Activated CD4-positive, alpha-beta T cell treated with anti-CD3 and anti-CD28 coated beads for 36 hours (primary cell): ENCODE measurements at regions not wholly inside any gene's neighbourhood (a gene's known extent, or its start where the extent isn't known, plus 50 kb on each side); places are given as distances from the start of the nearest gene placed in this dataset.
"Not testable (repeated sequence)": the region's sequence is repeated elsewhere in the genome, so short reads cannot be mapped to it uniquely, and the experiment has no call there.

Experiments used
- ATAC-seq: fragments of 200-7000 bp; cut with Tn5 transposase; one replicate; pipeline ENCODE4 v1.10.0; 2021; ENCODE audit warnings: mild to moderate bottlenecking, moderate library complexity
- CTCF ChIA-PET: fragments of 350-600 bp; sonication (Branson Sonifier 250); formaldehyde crosslinking; loops from one replicate; lab custom pipeline; 2021; ENCODE audit warnings: antibody characterized with exemption; lab: Charles Lee
- POLR2A ChIA-PET: fragments of 350-600 bp; sonication (Branson Sonifier 250); formaldehyde crosslinking; loops from one replicate; lab custom pipeline; 2021; ENCODE audit warnings: antibody characterized with exemption, inconsistent platforms; lab: Charles Lee
- DNase-seq: peaks from one replicate; pipeline ENCODE4 v3.0.0-alpha.2; 2020
- H3K27ac Mint-ChIP-seq: one replicate; pipeline ENCODE4 v1.8.0; 2021; ENCODE audit warnings: mixed read lengths
- H3K27me3 Mint-ChIP-seq: one replicate; pipeline ENCODE4 v1.8.0; 2021; ENCODE audit warnings: mixed read lengths
- H3K36me3 Mint-ChIP-seq: one replicate; pipeline ENCODE4 v1.8.0; 2021; ENCODE audit warnings: low read depth, mixed read lengths
- H3K4me1 Mint-ChIP-seq: one replicate; pipeline ENCODE4 v1.8.0; 2021; ENCODE audit warnings: mixed read lengths
- H3K4me3 Mint-ChIP-seq: one replicate; pipeline ENCODE4 v1.8.0; 2021; ENCODE audit warnings: mild to moderate bottlenecking, moderate library complexity, mixed read lengths
- H3K9me3 Mint-ChIP-seq: one replicate; pipeline ENCODE4 v1.8.0; 2021; ENCODE audit warnings: low read depth, mixed read lengths
- intact Hi-C, 2 experiments: fragments of 100-400 bp; cut with DNase I in 1 of 2; cut with micrococcal nuclease in 1 of 2; formaldehyde crosslinking; loops; one replicate each; pipeline versions ENCODE4 v1.14.2 to v1.15.1; 2022 to 2024; cut with DNase I, micrococcal nuclease

- CTCF ChIA-PET: interaction anchor here (0.5 to 1.9 kb wide), 9 partner anchors 10 to 438 kb away, joined by 3 to 5 read pairs (median 3); no protein-coding TSS in a partner anchor
- Mint-ChIP-seq H3K9me3 (no peaks in the 10 kb centered on the region), H3K4me1 (peaks cover 4% of the 10 kb centered on the region), H3K27ac (no peak overlapping the region), H3K27me3 (peaks cover 14% of the 10 kb centered on the region), H3K36me3 (no peaks in the 10 kb centered on the region), H3K4me3 (no peak overlapping the region)
- ATAC-seq (peak; percentile 84), DNase-seq (peak; percentile 75)
- intact Hi-C loops: loop anchor here (1.0 to 5.0 kb wide), 3 partner anchors 97 to 322 kb away; no protein-coding TSS in a partner anchor
- POLR2A ChIA-PET: interaction anchor here (0.6 kb wide), 1 partner anchor 447 kb away, joined by 4 read pairs; no protein-coding TSS in a partner anchor
These were observed 369.7 kb downstream of the RRAGC start for GRCh38 chr1:38489844-38490270.

GRCh38 chr1:38488162-38488898 is 371.2 kb downstream of the RRAGC start:
- Mint-ChIP-seq H3K27ac (no peak overlapping the region), H3K36me3 (no peaks in the 10 kb centered on the region), H3K27me3 (peaks cover 18% of the 10 kb centered on the region), H3K4me3 (no peak overlapping the region), H3K9me3 (no peaks in the 10 kb centered on the region), H3K4me1 (peaks cover 4% of the 10 kb centered on the region)
- intact Hi-C loops: no loop called here
- ChIA-PET POLR2A (no interaction called here), CTCF (interaction anchor here (1.3 kb wide), 1 partner anchor 11 kb away, joined by 3 read pairs; no protein-coding TSS in a partner anchor)
- DNase-seq (no peak), ATAC-seq (no peak)

DNA sequence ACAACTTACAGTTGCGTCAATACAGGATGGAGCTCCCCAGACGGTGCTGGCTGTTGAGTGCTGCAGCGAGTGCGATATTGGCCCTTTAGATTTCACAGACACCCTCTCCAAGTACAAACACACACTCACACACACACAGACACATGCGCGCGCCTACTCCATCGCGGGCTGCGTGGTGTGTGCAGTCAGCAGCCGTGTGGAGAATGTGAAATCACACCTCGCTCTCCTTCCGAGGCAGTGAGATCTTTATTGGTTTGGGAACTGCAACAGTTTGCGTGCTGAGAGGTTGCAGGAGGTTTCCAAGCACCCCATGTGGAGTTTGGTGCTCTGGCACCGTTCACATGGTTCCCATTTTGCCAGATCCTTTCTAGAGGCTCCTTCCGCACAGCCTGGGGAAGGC is 372.2 kb downstream of the RRAGC start:
- ChIA-PET POLR2A (no interaction called here), CTCF (no interaction called here)
- intact Hi-C loops: no loop called here
- Mint-ChIP-seq H3K27ac (no peak overlapping the region), H3K9me3 (no peaks in the 10 kb centered on the region), H3K4me3 (no peak overlapping the region), H3K27me3 (peaks cover 17% of the 10 kb centered on the region), H3K4me1 (peaks cover 4% of the 10 kb centered on the region), H3K36me3 (no peaks in the 10 kb centered on the region)
- DNase-seq (no peak), ATAC-seq (no peak)

GRCh38 chr1:38486085-38486484 is 373.5 kb downstream of the RRAGC start:
- DNase-seq: no peak
- Mint-ChIP-seq H3K4me1 (peaks cover 4% of the 10 kb centered on the region), H3K27me3 (peaks cover 20% of the 10 kb centered on the region), H3K4me3 (no peak overlapping the region), H3K36me3 (no peaks in the 10 kb centered on the region), H3K9me3 (no peaks in the 10 kb centered on the region), H3K27ac (no peak overlapping the region)
- intact Hi-C loops: no loop called here
- POLR2A ChIA-PET: no interaction called here
- CTCF ChIA-PET: no interaction called here
- ATAC-seq: no peak

GRCh38 chr1:38481871-38482826 is 377.4 kb downstream of the RRAGC start:
- Mint-ChIP-seq H3K4me3 (no peak overlapping the region), H3K4me1 (no peaks in the 10 kb centered on the region), H3K36me3 (no peaks in the 10 kb centered on the region), H3K27me3 (peaks cover 28% of the 10 kb centered on the region), H3K9me3 (peaks cover 5% of the 10 kb centered on the region), H3K27ac (no peak overlapping the region)
- DNase-seq: no peak
- intact Hi-C loops: no loop called here
- ChIA-PET CTCF (no interaction called here), POLR2A (no interaction called here)
- ATAC-seq: no peak

DNA sequence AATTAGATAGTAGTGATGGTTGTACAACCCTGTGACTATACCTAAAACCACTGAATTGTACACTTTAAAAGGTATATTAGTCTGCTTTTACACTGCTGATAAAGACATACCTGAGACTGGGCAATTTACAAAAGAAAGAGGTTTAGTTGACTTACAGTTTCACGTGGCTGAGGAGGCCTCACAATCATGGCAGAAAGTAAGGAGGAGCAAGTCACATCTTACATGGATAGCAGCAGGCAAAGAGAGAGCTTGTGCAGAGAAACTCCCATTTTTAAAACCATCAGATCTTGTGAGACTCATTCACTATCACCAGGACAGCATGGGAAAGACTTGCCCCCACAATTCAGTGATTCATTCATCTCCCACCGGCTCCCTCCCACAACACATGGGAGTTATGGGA is 379.9 kb downstream of the RRAGC start:
- DNase-seq, H3K36me3 Mint-ChIP-seq, ATAC-seq, intact Hi-C loops, H3K27ac Mint-ChIP-seq, H3K4me3 Mint-ChIP-seq, POLR2A ChIA-PET, H3K9me3 Mint-ChIP-seq, H3K4me1 Mint-ChIP-seq: not testable (repeated sequence)
- H3K27me3 Mint-ChIP-seq: peaks cover 24% of the 10 kb centered on the region
- CTCF ChIA-PET: interaction anchor here (0.6 to 1.5 kb wide), 2 partner anchors 10 to 63 kb away, joined by 3 to 5 read pairs; no protein-coding TSS in a partner anchor

GRCh38 chr1:38477811-38478210 is 381.8 kb downstream of the RRAGC start:
- peaks cover 27% of the 10 kb centered on the region for H3K27me3 Mint-ChIP-seq
- H3K4me3 Mint-ChIP-seq: no peak overlapping the region
- ATAC-seq: no peak
- CTCF ChIA-PET: no interaction called here
- no peak for DNase-seq
- H3K36me3 Mint-ChIP-seq: no peaks in the 10 kb centered on the region
- H3K9me3 Mint-ChIP-seq: peaks cover 5% of the 10 kb centered on the region
- intact Hi-C loops: no loop called here
- H3K27ac Mint-ChIP-seq: no peak overlapping the region
- POLR2A ChIA-PET: no interaction called here
- H3K4me1 Mint-ChIP-seq: peaks cover 11% of the 10 kb centered on the region

- intact Hi-C loops: no loop called here
- no peak overlapping the region for H3K4me3 Mint-ChIP-seq
- ChIA-PET CTCF (no interaction called here), POLR2A (no interaction called here)
- no peak overlapping the region for H3K27ac Mint-ChIP-seq
- H3K4me1 Mint-ChIP-seq: peaks cover 11% of the 10 kb centered on the region
- no peaks in the 10 kb centered on the region for H3K36me3 Mint-ChIP-seq
- H3K27me3 Mint-ChIP-seq: peaks cover 25% of the 10 kb centered on the region
- DNase-seq (no peak), ATAC-seq (no peak)
- H3K9me3 Mint-ChIP-seq: peaks cover 5% of the 10 kb centered on the region
These were observed 382.8 kb downstream of the RRAGC start for GRCh38 chr1:38476850-38477178.

GRCh38 chr1:38476111-38476849 is 383.3 kb downstream of the RRAGC start:
- Mint-ChIP-seq H3K27me3 (peaks cover 27% of the 10 kb centered on the region), H3K4me1 (peaks cover 11% of the 10 kb centered on the region)
- POLR2A ChIA-PET: no interaction called here

GRCh38 chr1:38475624-38476005 is 384.0 kb downstream of the RRAGC start:
- intact Hi-C loops: no loop called here
- ChIA-PET CTCF (interaction anchor here (0.7 kb wide), 1 partner anchor 24 kb away, joined by 3 read pairs; no protein-coding TSS in a partner anchor), POLR2A (no interaction called here)
- ATAC-seq: no peak
- Mint-ChIP-seq H3K9me3 (peaks cover 5% of the 10 kb centered on the region), H3K4me1 (peaks cover 11% of the 10 kb centered on the region), H3K36me3 (no peaks in the 10 kb centered on the region), H3K27ac (no peak overlapping the region), H3K4me3 (no peak overlapping the region), H3K27me3 (peaks cover 27% of the 10 kb centered on the region)
- DNase-seq: no peak

More at GRCh38 chr1:38476111-38476849, 383.3 kb downstream of the RRAGC start:
- no peak for DNase-seq
- Mint-ChIP-seq H3K27ac (no peak overlapping the region), H3K9me3 (peaks cover 5% of the 10 kb centered on the region), H3K4me3 (no peak overlapping the region), H3K36me3 (no peaks in the 10 kb centered on the region)
- ATAC-seq: no peak
- intact Hi-C loops: no loop called here
- CTCF ChIA-PET: no interaction called here
